HG03025 (cell line): ENCODE measurements at regions not wholly inside any gene's neighbourhood (a gene's known extent, or its start where the extent isn't known, plus 50 kb on each side); places are given as distances from the start of the nearest gene placed in this dataset.

Experiments
- ATAC-seq: cut with Tn5 transposase; IDR thresholded peaks from one replicate; pipeline ENCODE4 v1.9.1; 2021; ENCODE audit warnings: mild to moderate bottlenecking, moderate library complexity; ENCODE audit not compliant: unreplicated experiment, low FRiP score

- no peak for ATAC-seq
These were observed 107.5 kb downstream of the SPTSSA start for GRCh38 chr14:34354556-34354955.

- ATAC-seq = no peak
These were observed 111.1 kb downstream of the SPTSSA start for GRCh38 chr14:34350903-34351302.

- ATAC-seq = no peak
These were observed 113.4 kb downstream of the SPTSSA start for GRCh38 chr14:34348592-34348991.

- ATAC-seq = no peak
These were observed 114.4 kb downstream of the SPTSSA start for GRCh38 chr14:34347683-34348082.

- no peak for ATAC-seq
These were observed 116.1 kb downstream of the SPTSSA start for GRCh38 chr14:34345718-34346465.

- ATAC-seq = no peak
These were observed 117.7 kb downstream of the SPTSSA start for GRCh38 chr14:34344318-34344717.

DNA sequence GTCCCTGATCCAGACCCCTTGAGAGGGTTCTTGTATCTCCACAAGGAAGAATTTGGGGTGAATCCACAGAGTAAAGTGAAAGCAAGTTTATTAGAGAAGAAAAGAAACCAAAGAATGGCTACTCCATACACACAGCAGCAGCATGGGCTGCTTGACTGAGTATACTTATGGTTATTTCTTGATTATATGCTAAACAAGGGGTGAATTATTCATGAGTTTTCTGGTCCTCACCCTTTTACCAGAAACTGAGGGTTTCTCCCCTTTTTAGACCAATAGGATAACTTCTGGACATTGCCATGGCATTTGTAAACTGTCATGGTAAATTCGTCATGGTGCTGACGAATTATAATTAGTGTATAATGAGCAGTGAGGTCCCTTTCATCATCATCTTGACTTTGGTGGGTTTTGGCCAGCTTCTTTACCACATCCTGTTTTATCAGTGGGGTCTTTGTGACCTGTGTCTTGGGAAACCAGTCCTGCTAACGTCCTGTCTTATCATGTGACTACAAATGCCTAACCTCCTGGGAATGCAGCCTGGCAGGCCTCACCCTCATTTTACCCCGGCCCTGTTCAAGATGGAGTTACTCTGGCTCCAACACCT lies 121.9 kb downstream of the SPTSSA start:
- ATAC-seq = no peak

DNA sequence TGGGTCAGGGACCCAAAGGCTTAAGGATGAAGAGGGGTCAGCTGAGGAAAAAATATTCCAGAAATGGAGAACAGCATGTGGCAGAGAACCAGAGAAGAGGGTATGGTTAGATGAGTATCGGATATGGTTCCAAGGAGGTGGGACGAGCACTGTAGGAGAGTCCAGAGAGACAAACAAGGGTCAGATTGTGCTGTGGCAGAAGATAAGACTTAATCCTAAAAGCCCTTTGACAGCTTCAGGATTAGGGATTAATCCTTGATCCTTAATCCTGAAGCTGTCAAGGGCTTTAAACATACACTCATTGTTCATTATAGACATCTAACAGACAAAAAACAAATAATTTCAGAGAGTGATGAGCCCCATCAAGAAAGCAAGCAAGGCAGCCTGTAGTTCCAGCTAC lies 124.0 kb downstream of the SPTSSA start:
- no peak for ATAC-seq

DNA sequence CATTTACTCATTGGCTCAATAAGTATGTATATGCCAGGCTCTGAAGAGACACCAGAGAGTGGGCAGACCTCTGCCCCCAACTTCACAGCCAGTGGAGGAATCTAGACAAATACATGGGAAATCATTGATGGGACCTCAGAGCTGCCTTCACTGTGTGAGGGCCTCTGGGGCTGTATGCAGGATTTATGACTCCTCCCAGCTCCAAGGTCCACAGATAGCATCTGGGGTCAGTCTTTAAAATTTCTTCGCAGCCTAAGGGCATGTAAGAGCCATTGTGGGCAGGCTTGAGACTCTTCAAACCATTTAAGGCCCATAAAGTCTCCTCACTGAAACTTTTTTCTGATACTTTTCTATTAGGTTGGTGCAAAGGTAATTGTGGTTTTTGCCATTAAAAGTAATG lies 125.5 kb downstream of the SPTSSA start:
- no peak for ATAC-seq

DNA sequence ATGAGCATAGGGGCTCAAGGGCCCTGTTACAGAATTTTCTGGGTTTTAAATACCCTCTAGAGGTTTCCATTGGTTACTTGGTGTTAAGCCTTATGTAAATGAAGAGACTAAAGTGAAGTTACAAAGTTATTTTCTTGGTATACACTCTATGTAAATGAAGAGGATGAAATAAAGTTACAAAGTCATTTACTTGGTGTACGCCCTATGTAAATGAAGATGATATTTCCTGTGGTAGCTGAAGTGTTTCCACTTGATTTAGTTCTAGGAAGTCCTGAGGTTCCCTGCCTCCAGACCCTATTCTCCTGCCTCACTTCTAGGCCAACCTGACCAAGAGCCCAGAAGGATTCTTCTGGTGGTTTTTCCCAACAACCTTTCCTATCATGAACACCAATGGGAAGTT lies 126.1 kb downstream of the SPTSSA start:
- no peak for ATAC-seq

- no peak for ATAC-seq
These were observed 127.7 kb downstream of the SPTSSA start for GRCh38 chr14:34334329-34334728.

- peak; percentile 78 for ATAC-seq
These were observed 130.1 kb downstream of the SPTSSA start for GRCh38 chr14:34331728-34332623.

DNA sequence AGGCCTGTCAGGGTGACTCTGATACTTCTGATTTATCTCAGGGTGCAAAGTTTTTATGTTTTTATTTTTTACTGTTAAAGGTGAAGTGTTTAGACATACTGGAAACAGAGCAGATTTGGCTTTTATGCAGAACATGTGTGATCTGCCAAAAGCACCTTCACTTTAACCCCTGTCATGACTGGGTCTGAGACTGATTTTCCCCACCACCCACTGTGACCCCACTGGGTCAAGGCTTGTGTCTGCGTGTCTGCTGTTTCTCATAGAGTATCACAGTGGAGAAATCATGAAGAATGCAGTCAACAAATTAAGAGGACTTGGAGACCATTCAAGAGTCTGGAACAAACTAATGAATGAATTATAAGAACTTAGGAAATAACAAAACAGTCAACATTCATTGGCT lies 131.2 kb downstream of the SPTSSA start:
- ATAC-seq = no peak

DNA sequence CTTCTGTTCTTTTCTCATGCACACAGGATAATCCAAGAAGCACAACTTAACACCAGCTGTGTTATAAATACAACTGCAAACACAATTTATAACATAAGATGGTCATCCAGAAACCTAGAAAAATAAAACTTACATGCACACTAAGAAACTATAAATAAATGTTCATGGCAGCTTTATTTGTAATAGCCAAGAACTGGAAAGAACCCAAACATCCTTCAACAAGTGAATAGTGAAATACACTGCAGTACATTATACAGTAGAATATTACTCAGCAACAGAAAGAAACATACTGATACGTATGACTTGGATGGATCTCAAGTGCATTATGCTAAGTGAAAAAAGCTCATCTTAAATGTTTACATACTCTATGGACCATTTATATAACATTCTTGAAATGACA lies 132.7 kb downstream of the SPTSSA start:
- ATAC-seq = no peak

DNA sequence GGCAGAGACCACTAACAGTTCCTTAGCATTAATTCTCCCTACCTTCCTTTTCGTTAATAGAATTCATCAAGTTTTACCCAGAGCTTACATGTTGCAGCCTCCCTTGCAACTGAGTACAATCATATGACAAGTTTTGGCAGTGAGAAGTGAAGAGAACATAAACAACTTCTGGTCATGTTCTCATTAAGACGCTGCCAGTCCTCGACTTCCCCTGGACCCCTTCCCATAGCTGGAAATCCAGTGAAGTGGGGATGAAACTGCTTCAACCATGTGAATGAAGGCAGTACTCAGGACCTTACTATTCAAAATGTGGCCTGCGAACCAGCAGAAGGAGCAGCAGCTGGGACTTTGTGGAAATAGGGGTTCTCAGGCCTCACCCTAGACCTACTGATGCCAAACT lies 133.9 kb downstream of the SPTSSA start:
- no peak for ATAC-seq

- ATAC-seq = no peak
These were observed 136.5 kb downstream of the SPTSSA start for GRCh38 chr14:34325493-34325892.

- ATAC-seq = no peak
These were observed 137.7 kb downstream of the SPTSSA start for GRCh38 chr14:34324363-34324795.

DNA sequence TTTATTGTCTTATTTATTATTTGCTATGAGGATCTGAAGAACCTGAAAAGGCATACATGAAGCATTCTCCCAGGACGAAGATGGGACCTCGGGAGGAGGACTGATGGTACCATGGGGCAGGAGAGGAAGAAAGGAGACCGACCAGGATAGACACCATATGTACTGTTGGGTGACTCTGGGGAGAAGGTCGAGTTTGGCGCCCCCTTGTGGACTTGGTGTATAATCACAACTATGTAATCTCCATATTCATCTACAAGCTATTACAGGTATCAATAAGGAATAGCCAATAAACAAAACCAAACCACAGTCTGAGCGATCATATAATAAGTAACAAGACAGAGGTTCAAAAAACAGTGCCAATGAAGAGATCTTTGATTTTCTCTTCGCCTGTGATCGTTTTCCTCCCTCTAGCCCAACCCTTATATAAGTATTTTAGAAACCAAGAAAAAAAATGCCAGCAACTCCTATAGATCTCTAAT lies 139.1 kb downstream of the SPTSSA start:
- peak; percentile 69 for ATAC-seq

DNA sequence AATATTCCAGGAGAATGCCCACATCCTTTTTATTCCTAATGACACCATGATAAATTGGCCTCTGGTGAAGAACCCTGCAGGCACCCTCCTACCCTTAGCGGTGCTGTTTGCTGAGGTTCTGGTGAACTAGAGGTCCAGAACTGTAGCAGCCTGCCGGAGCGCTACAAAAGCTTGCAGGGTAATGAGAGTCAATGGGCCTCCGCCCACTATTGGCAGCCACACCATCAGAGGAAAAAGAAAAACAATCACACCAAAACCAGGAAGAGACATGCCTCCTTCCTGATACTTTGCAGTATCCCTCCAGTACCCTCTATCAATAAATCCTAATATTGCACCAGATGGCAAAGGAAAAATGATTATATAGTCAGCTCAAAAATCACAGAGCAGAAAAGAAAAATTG lies 142.9 kb downstream of the SPTSSA start:
- no peak for ATAC-seq

GRCh38 chr14:34318014-34318413 lies 144.0 kb downstream of the SPTSSA start:
- no peak for ATAC-seq

- no peak for ATAC-seq
These were observed 151.3 kb downstream of the SPTSSA start for GRCh38 chr14:34310724-34311123.
